ENCODE measurements at regions not wholly inside any gene's neighbourhood (a gene's known extent, or its start where the extent isn't known, plus 50 kb on each side); places are given as distances from the start of the nearest gene placed in this dataset.

DNA sequence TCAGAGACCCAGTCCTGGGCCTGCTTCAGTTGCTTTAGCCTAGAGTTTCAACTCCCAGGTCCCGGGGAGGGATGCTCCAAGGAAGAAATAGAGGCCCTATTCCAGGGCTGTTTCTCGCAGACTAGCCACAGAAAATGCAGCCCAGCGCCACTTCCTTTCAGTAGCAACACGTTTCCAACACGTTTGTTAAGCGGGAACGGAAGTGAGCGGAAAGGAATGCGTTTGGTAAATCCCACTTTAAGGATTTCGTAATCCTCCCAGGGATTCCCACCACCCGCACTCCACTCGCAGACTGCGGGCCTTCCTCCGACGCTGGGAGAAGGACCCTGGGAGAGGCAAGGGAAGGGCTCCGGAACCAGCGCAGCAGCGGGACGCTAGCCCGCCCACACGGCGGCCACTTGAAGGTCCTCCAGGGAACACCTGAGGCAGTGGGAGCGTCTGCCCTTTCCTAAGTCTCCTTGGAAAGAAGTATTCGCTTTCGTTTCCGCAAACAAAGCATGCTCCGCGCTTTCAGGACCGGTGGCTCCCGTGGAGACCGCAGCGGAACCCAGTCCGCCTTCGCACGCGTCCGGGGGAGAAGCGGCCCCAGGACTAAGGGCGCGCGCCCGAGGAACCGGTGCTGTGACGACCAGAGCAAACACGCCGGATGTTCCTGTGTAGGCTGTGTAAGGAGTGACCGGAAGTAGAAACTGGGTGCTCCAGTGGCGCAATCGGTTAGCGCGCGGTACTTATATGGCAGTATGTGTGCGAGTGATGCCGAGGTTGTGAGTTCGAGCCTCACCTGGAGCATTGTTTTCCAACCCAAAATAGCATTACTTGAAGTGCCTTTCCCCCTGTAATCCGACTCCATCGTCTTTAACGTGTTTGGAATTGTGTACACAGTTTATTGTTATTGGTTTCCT is 227.6 kb upstream of the PRSS16 start:
- peak; percentile 62 to 90 (median 88) for TF ChIP-seq POLR2A (IDR thresholded peaks at IDR 0.05)
- TF ChIP-seq, protein P1, sequence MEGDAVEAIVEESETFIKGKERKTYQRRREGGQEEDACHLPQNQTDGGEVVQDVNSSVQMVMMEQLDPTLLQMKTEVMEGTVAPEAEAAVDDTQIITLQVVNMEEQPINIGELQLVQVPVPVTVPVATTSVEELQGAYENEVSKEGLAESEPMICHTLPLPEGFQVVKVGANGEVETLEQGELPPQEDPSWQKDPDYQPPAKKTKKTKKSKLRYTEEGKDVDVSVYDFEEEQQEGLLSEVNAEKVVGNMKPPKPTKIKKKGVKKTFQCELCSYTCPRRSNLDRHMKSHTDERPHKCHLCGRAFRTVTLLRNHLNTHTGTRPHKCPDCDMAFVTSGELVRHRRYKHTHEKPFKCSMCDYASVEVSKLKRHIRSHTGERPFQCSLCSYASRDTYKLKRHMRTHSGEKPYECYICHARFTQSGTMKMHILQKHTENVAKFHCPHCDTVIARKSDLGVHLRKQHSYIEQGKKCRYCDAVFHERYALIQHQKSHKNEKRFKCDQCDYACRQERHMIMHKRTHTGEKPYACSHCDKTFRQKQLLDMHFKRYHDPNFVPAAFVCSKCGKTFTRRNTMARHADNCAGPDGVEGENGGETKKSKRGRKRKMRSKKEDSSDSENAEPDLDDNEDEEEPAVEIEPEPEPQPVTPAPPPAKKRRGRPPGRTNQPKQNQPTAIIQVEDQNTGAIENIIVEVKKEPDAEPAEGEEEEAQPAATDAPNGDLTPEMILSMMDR (IDR thresholded peaks at IDR 0.05), result peak in 3 of 7 experiments; percentile 3 to 6 (median 5)

Measured in body of pancreas (tissue), 4 donors.